HG03060 (cell line): ENCODE measurements at regions not wholly inside any gene's neighbourhood (a gene's known extent, or its start where the extent isn't known, plus 50 kb on each side); places are given as distances from the start of the nearest gene placed in this dataset.

Source experiments
- ATAC-seq: cut with Tn5 transposase; IDR thresholded peaks from one replicate; pipeline ENCODE4 v1.9.1; 2021; ENCODE audit warnings: low read depth, moderate number of reproducible peaks; ENCODE audit not compliant: unreplicated experiment

GRCh38 chr10:60573336-60573735 is 183.7 kb upstream of the ANK3 start:
- ATAC-seq, result no peak

GRCh38 chr10:60572511-60573194 is 183.0 kb upstream of the ANK3 start:
- ATAC-seq, result no peak

GRCh38 chr10:60570896-60571295 is 181.2 kb upstream of the ANK3 start:
- ATAC-seq, result no peak

GRCh38 chr10:60570272-60570865 is 180.7 kb upstream of the ANK3 start:
- ATAC-seq, result no peak

- ATAC-seq, result no peak
These were observed 180.0 kb upstream of the ANK3 start for GRCh38 chr10:60569681-60570080.

GRCh38 chr10:60566096-60566495 is 176.4 kb upstream of the ANK3 start:
- ATAC-seq, result no peak

GRCh38 chr10:60565492-60565891 is 175.8 kb upstream of the ANK3 start:
- ATAC-seq, result no peak

GRCh38 chr10:60564475-60564874 is 174.8 kb upstream of the ANK3 start:
- no peak for ATAC-seq

GRCh38 chr10:60560451-60560850 is 170.8 kb upstream of the ANK3 start:
- ATAC-seq, result no peak

GRCh38 chr10:60555700-60556099 is 166.0 kb upstream of the ANK3 start:
- no peak for ATAC-seq

- ATAC-seq, result no peak
These were observed 160.0 kb upstream of the ANK3 start for GRCh38 chr10:60549686-60550085.

- no peak for ATAC-seq
These were observed 153.0 kb upstream of the ANK3 start for GRCh38 chr10:60542657-60543056.

GRCh38 chr10:60541451-60541850 is 151.8 kb upstream of the ANK3 start:
- no peak for ATAC-seq

GRCh38 chr10:60537697-60538096 is 148.0 kb upstream of the ANK3 start:
- ATAC-seq, result no peak

GRCh38 chr10:60536529-60537114 is 146.9 kb upstream of the ANK3 start:
- no peak for ATAC-seq

- no peak for ATAC-seq
These were observed 145.8 kb upstream of the ANK3 start for GRCh38 chr10:60535427-60535826.

- ATAC-seq, result no peak
These were observed 145.2 kb upstream of the ANK3 start for GRCh38 chr10:60534761-60535389.

- ATAC-seq, result no peak
These were observed 143.2 kb upstream of the ANK3 start for GRCh38 chr10:60532696-60533468.

GRCh38 chr10:60531006-60531405 is 141.3 kb upstream of the ANK3 start:
- no peak for ATAC-seq

GRCh38 chr10:60527676-60528075 is 138.0 kb upstream of the ANK3 start:
- ATAC-seq, result no peak
